SH-SY5Y (cell line): ENCODE measurements at regions not wholly inside any gene's neighbourhood (a gene's known extent, or its start where the extent isn't known, plus 50 kb on each side); places are given as distances from the start of the nearest gene placed in this dataset.

ENCODE experiments used
- GATA2 ChIP-seq: IDR thresholded peaks from 2 replicates; pipeline ENCODE4 v1.6.1; 2011; ENCODE audit warnings: mild to moderate bottlenecking, low read depth, low read length
- GATA3 ChIP-seq: IDR thresholded peaks from 2 replicates; pipeline ENCODE4 v1.6.1; 2011; ENCODE audit warnings: low read depth, mild to moderate bottlenecking, low read length, moderate library complexity

- no peak for TF ChIP-seq GATA3
- no peak for TF ChIP-seq GATA2
Observed at GRCh38 chr14:82192387-82192786, 658.7 kb upstream of the SEL1L start.

DNA sequence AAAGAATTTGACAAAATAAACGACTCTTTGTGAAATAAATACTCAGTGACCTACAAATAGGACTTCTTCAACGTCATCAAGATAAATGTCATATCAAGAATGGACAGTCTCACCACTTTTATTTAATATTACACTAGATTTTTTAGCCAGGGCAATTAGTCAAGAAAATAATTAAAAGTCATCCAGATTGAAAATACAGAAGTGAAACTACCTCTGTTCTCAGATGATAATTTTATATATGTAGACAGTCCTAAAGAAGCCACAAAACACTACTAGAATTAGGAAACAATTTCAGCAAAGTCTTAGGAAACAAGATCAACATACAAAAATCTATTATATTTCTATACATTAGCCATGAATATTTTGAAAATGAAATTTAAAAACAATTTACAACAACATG is 689.6 kb upstream of the SEL1L start:
- TF ChIP-seq GATA3: no peak
- TF ChIP-seq GATA2: no peak

GRCh38 chr14:82224610-82225009 is 691.0 kb upstream of the SEL1L start:
- TF ChIP-seq GATA2: no peak
- no peak for TF ChIP-seq GATA3

- TF ChIP-seq GATA3: no peak
- no peak for TF ChIP-seq GATA2
Observed at GRCh38 chr14:82230748-82231147, 697.1 kb upstream of the SEL1L start.

DNA sequence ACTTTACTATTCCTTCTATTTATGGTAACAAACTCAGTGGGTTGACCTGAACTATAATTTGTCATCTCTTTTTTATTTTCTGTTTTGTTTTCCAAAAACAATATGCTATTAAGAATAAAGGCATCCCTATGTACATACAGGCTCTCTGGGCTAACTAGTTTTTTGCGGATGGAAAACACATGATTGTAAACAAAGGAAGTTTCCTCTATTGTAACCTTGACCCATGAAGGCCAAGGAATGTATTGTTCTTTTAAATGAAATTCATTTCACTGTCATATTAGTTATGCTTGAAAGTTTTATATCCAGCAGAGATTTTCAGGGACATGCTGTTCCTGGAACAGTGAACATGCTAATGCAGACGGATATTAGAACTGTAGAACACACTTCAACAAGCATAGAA is 705.0 kb upstream of the SEL1L start:
- TF ChIP-seq GATA2: no peak

- TF ChIP-seq GATA3 (no peak), GATA2 (no peak)
Observed at GRCh38 chr14:82239223-82239622, 705.6 kb upstream of the SEL1L start.

- TF ChIP-seq GATA2: no peak
- no peak for TF ChIP-seq GATA3
Observed at GRCh38 chr14:82244791-82245190, 711.1 kb upstream of the SEL1L start.

GRCh38 chr14:82251494-82251893 is 717.8 kb upstream of the SEL1L start:
- TF ChIP-seq GATA2: no peak
- TF ChIP-seq GATA3: no peak

GRCh38 chr14:82270286-82270685 is 736.6 kb upstream of the SEL1L start:
- TF ChIP-seq GATA3: no peak

GRCh38 chr14:82298811-82299210 is 765.2 kb upstream of the SEL1L start:
- TF ChIP-seq GATA3 (no peak), GATA2 (no peak)

- TF ChIP-seq GATA2 (no peak), GATA3 (no peak)
Observed at GRCh38 chr14:82309199-82309598, 775.5 kb upstream of the SEL1L start.

- TF ChIP-seq GATA3 (no peak), GATA2 (no peak)
Observed at GRCh38 chr14:82313889-82314288, 780.2 kb upstream of the SEL1L start.

GRCh38 chr14:82328442-82328841 is 794.8 kb upstream of the SEL1L start:
- TF ChIP-seq GATA2: no peak
- TF ChIP-seq GATA3: no peak

GRCh38 chr14:82341261-82341810 is 807.7 kb upstream of the SEL1L start:
- TF ChIP-seq GATA3 (no peak), GATA2 (no peak)

GRCh38 chr14:82342596-82342995 is 808.9 kb upstream of the SEL1L start:
- TF ChIP-seq GATA3 (no peak), GATA2 (no peak)

GRCh38 chr14:82345184-82345583 is 811.5 kb upstream of the SEL1L start:
- no peak for TF ChIP-seq GATA3
